GM21786 (cell line): ENCODE measurements at regions not wholly inside any gene's neighbourhood (a gene's known extent, or its start where the extent isn't known, plus 50 kb on each side); places are given as distances from the start of the nearest gene placed in this dataset.
A peak's percentile ranks its signal among the peaks of the same experiment; 100 is the strongest.

Experiments
- ATAC-seq: cut with Tn5 transposase; IDR thresholded peaks from one replicate; pipeline ENCODE4 v1.9.1; 2021; ENCODE audit not compliant: unreplicated experiment

DNA sequence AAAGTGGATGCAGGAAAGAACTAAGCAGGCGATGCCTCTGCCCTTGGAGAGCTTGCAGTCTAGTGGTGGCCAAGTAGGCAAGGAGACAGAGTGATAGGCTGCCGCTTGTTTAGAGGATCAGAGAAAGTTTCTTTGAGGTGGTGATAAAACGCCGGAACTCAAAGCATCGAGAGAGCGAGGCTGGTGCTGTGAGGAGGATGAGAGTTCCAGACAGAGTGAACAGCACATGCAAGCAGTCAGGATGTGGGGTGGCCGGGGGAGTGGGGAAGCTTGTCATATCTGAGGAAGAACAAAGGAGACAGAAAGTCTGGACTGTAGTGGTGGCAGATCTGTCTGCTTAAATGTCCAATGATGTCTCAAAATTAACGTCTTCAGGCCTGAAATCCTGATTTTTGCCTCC lies 319.7 kb downstream of the SNAPC1 start:
- ATAC-seq, result no peak

GRCh38 chr14:62082779-62083178 lies 320.6 kb downstream of the SNAPC1 start:
- no peak for ATAC-seq

- ATAC-seq, result no peak
Measured at GRCh38 chr14:62084020-62084419, 321.8 kb downstream of the SNAPC1 start.

DNA sequence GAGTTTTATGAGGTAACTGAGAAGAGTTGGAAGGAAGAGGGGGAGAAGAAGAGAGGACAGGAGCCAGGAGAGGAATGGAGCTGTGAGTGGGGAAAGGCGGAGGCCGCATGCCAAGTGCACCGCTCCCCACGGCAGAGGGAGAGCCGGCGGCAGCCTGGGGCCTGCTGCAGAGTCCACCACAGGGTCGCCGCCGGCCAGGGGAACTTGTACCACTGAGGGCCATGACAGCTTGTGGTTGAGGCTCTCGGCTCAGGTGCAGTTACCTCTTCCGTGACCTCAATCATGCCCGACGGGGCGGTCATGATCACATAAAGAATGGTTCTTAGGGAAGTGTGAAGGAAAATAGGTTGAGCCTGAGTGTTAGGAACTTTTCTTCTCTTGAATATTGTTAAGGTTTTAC lies 325.0 kb downstream of the SNAPC1 start:
- no peak for ATAC-seq

DNA sequence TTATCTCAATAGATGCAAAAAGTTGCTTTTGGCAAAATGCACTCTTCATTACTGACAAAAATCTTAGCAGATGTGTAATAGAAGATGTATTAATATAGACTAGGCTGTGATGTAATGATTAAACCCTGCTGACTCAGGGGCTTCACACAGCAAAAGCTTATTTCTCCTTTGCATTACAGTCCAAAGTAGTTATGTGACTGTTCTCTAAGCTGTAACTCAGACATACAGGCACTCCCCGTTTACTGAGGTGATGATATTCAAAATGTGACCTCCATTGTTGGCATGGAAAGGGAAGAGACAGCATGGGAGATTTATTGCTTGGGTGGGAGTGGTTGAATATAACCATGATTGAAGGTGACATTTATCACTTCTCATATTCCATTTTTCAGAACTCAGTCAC lies 331.5 kb downstream of the SNAPC1 start:
- no peak for ATAC-seq

GRCh38 chr14:62097072-62097471 lies 334.9 kb downstream of the SNAPC1 start:
- ATAC-seq, result no peak

DNA sequence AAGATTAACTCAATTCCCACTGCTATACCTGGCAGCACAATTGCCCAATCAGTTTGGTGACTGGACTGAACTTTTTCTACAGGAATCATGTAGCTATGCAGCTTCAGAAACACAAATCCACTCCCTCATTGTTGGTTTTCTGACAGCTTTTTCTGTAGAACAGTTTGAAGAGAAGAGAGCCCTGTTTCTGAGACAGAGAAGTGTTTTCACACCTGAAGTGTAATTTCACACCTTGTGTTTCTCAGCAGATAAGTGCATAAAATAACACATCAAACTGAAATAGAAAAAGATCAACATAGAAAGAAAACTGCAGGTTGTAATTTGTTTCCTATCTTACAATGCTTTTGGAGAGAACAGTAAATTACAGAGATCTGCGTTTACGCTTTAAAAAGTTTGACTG lies 335.6 kb downstream of the SNAPC1 start:
- no peak for ATAC-seq

DNA sequence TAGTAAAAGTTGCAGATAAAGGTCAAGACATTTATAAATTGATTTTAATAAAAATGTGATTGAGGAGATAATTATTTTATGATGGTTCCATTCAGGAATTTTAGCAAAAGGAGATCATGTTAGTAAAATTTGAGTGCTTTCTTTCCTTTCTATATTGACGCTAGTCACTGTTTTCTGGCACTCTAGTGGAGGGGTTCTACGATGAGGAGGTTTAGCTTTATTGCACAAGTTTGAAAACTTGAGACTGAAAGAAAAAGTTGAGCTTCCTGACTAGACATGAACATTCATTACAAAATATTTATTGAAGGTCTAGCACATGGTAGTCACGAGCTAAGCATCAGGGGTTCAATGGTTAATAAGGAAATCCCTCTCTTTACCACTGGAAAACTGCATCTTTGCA lies 336.1 kb downstream of the SNAPC1 start:
- ATAC-seq, result no peak

DNA sequence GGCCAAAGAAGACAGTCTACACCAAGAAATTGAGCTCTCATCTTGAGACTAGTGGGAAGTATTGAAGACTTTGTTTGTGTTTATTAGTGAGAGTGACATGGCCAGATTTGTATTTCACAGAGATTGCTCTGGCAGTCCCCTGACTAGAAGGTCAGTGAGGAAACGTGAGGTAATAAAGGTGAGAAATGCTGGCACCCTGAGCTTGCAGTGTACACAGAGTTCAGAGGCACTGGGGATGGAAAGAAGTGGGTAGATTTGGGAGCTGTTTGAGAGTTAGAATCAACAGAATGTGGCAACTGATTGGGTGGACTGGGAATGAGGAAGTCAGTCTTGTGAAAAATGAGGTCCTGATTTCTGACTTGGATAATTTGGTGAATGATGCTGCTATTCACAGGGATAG lies 336.9 kb downstream of the SNAPC1 start:
- no peak for ATAC-seq

DNA sequence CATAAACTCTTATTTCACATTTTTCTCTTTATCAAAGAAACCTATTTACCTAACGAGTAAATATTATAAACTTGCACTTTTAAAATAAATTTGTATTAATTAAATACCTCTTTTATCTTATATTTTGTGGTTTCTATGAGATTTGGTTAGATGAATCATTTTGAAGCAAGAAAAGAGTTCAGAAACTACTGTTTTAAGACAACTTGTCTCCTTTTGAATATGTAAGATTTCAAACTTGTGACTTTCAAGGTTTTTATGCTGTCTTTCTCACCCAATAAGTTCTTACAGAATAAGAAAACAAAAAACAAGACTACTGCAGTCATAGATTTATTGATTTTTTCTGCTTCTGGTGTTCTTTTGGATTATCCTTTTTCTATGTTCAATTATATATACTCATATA lies 339.0 kb downstream of the SNAPC1 start:
- no peak for ATAC-seq

DNA sequence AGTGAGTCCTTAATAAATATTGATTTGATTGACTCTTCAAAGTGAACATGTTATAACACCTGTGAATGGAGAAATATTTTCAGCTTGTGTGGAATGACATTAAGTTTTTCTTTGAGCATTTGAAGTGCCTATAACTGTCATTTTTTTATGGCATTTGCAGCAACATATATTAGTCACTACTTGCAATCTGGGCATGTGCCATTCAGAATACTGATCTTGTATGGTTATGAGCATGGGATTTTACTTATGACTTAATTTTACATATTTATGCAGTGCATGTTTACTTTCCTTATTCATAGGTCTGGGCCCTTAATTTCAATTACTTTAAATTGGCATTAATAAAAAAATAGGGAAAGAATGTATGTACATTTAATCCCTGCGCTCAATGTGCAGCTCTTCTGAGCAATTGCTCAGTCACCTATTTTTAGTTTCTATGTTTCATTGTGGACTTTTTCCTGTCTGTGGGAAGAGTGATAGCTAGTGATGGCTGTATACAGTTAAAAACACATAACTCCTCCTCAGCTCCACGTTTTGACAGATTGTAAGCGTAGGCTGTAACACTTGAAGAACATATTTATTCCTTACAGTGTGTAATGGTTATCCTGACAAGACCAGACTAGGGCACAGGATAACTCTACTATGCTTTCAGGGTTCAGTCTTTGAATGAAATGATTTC lies 339.6 kb downstream of the SNAPC1 start:
- no peak for ATAC-seq

DNA sequence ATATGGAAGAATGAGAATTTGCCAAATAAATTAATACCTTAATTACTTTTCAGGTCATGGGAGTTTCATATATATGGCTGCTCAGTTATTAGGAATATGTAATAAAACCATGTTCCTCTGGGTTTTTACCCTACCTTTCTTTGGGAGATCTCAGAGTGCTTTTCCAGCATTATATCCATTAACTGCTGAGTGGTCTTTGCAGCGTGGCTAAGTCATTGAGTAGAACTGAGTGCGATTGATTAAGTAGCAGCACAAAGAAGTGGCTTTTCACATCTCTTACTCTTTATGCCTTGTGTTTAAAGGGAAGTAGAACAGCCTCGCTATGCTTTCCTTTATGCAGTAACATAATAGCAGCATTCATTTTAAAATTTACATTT lies 340.1 kb downstream of the SNAPC1 start:
- no peak for ATAC-seq

DNA sequence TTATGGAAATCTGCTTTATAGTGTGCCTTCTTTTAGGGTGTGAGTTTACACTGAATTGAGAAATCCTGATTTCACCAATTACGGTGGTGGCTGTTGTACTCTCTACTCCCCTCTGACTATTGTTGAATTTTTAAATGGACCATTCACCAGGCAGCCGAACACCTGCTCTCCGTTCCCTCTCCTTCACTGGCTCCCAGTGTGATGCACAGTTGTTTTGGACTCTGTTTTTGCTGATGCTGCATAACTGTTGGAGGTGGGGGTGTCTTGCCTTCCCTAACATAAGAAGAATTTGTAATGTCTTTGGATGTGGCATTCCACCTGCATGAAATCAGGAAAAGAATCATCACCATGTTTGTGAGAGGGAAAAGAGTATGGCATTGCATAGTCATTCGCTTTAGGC lies 341.2 kb downstream of the SNAPC1 start:
- ATAC-seq, result no peak

- no peak for ATAC-seq
Measured at GRCh38 chr14:62110941-62111340, 348.7 kb downstream of the SNAPC1 start.

DNA sequence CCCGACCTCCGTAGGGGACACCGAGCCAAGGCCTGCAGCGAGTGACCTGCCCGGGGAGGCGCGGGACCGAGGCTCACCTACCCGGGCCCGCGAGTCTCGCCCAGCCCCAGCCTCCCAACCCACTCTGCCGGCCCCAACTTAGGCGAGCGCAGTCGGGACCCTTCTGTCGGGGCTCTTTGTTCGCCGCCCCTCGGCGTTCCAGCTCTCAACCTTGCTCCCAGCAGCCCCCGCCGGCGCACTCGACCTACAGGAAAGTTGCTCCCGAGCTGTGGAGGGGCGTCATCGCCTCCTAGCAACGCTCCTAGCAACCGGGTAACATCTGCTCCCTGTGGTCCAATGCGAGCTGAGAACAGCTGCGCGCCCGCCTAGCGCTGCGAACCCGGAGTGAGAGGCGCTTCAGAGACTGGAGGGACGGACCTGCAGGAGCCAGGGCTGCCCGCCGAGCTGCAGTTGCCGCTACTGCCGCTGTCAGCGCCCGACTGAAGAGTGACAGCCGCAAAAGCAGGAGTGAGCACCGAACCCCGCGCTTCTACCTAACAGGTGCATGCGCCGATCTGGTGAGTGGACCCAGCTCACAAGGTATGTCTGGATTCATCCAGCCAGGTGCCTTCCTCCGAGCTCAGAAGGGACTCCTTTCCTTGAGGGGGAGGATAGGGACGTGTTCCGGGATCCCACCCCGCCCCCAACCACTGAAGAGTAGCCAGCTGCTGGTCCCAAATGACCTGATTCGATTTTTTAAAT lies 355.0 kb downstream of the SNAPC1 start:
- ATAC-seq, result peak; percentile 90

DNA sequence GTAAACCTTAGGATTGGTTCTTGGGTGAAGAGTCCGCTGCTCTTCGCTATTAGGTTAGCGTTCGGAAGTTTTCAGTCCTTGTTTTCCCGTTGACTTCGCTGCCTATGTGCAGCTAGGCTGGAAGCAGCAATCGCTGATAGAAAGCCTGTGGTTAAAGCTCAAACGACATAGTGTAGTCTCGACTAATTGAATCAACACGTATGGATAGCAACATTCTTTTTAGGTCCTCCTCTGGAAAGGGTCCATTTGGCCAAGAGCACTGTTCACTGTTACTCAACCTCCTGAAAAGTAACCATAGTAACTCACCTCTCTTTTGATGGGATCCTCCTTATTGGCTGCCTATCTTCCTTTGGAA lies 355.5 kb downstream of the SNAPC1 start:
- ATAC-seq, result no peak

DNA sequence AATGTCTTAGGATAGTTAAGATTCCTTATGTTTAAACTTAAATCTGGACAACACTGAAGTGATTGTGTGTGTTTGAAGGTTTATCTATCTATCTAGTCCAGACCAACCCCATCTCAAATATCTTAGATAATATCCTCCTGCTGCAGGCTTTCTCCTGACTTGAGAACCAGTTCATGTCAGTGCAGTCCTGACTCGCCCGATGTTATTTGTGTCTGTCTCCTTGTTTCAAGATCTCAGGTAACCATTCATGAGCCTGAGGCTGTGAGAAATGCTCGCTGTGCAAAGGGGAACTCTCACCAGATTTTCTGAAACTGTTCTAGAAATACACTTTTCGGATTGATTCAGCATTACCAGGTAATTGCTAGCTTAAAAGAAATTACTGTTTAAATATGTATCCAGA lies 356.2 kb downstream of the SNAPC1 start:
- ATAC-seq, result no peak

DNA sequence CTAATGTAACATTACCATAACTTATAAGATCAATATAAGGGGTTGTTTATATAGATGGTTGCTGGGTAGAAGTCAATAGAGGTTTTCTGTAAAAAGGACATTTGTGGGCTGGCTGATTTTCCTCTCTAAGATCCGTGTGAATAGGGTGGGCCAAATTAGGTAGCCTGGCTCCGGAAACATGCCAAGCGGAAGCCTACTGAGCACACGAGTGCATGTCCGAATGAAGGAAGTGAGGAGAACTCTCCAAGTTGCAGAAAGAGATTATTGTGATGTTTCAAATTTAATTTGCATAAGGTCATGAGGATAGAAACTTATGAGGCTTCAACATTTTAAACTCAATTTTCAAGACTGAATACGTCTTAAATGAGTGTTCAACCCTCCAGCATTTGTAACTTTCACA lies 356.7 kb downstream of the SNAPC1 start:
- no peak for ATAC-seq

GRCh38 chr14:62123961-62124360 lies 361.7 kb downstream of the SNAPC1 start:
- ATAC-seq, result no peak

DNA sequence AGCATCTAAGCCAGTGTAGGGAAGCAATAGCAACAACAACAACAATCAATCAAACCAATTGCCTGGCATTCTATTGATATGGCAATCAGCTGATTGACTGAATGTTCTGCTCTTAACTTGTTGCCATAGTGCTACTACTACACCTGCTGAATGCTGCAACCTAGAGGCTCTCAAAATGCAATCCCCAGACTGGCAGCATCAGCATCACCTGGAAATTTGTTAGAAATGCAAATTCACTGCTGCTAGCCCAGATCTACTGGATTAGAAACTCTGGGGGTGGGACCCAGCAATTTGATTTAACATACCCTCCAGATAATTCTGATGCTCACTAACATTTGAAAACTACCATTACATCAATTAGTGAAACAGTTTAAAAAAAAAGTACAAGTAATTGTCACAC lies 363.6 kb downstream of the SNAPC1 start:
- ATAC-seq, result no peak

- ATAC-seq, result no peak
Measured at GRCh38 chr14:62126879-62127478, 364.8 kb downstream of the SNAPC1 start.

GRCh38 chr14:62130441-62130840 lies 368.2 kb downstream of the SNAPC1 start:
- ATAC-seq, result no peak
